Liver (tissue), 7 donors: ENCODE measurements at regions not wholly inside any gene's neighbourhood (a gene's known extent, or its start where the extent isn't known, plus 50 kb on each side); places are given as distances from the start of the nearest gene placed in this dataset.

ENCODE experiments used
- DNase-seq: peaks from one replicate; pipeline ENCODE4 v3.0.0-alpha.2; 2017; ENCODE audit warnings: low spot score
- H3K27ac ChIP-seq, 2 donors: one replicate each; pipeline ENCODE4 v1.7.0; 2013; ENCODE audit warnings: inconsistent platforms in 2 of 2, low read length in 2 of 2, control low read depth in 1 of 2, low read depth in 1 of 2, mild to moderate bottlenecking in 1 of 2
- H3K27me3 ChIP-seq, 4 donors: one replicate each; pipeline versions ENCODE4 v1.6.1 to v1.7.0; 2013; ENCODE audit warnings: low read length in 3 of 4, inconsistent platforms in 1 of 4, mild to moderate bottlenecking in 1 of 4, moderate library complexity in 1 of 4; ENCODE audit not compliant: control insufficient read depth in 4 of 4, insufficient read depth in 4 of 4
- H3K36me3 ChIP-seq, 4 donors: one replicate each; pipeline versions ENCODE4 v1.6.1 to v1.7.0; 2013; ENCODE audit warnings: low read length in 3 of 4, mild to moderate bottlenecking in 3 of 4, low read depth in 1 of 4, moderate library complexity in 1 of 4; ENCODE audit not compliant: control insufficient read depth in 4 of 4, insufficient read depth in 3 of 4
- H3K4me1 ChIP-seq, 4 donors: one replicate each; pipeline versions ENCODE4 v1.6.1 to v1.7.0; 2013; ENCODE audit warnings: low read length in 3 of 4, mild to moderate bottlenecking in 3 of 4, moderate library complexity in 1 of 4; ENCODE audit not compliant: control insufficient read depth in 4 of 4, insufficient read depth in 4 of 4
- H3K4me3 ChIP-seq, 3 donors: one replicate each; pipeline versions ENCODE4 v1.6.1 to v1.7.0; 2013; ENCODE audit warnings: low read length in 3 of 3, control low read depth in 1 of 3, low read depth in 1 of 3, mild to moderate bottlenecking in 1 of 3
- H3K9ac ChIP-seq, 2 donors: one replicate each; pipeline ENCODE4 v1.7.0; 2013; ENCODE audit warnings: low read length in 2 of 2, mild to moderate bottlenecking in 2 of 2, moderate library complexity in 2 of 2, control low read depth in 1 of 2, low read depth in 1 of 2
- H3K9me3 ChIP-seq, 4 donors: one replicate each; pipeline versions ENCODE4 v1.6.1 to v1.7.0; 2013; ENCODE audit warnings: low read length in 3 of 4; ENCODE audit not compliant: control insufficient read depth in 4 of 4
- EGR1 ChIP-seq, 2 donors: IDR thresholded peaks; 2 replicates each; pipeline ENCODE4 v1.6.1; 2016 to 2018; ENCODE audit warnings: antibody characterized with exemption in 2 of 2, low read depth in 2 of 2
- FOXA1 ChIP-seq: IDR thresholded peaks from 2 replicates; pipeline ENCODE4 v1.6.1; 2016; ENCODE audit warnings: antibody characterized with exemption
- FOXA2 ChIP-seq: IDR thresholded peaks from 2 replicates; pipeline ENCODE4 v1.6.1; 2016; ENCODE audit warnings: antibody characterized with exemption
- GABPA ChIP-seq, 2 donors: IDR thresholded peaks in 1 of 2; conservative IDR thresholded peaks in 1 of 2; 2 replicates each; pipeline ENCODE4 v1.6.1; 2016; ENCODE audit warnings: antibody characterized with exemption in 2 of 2, mild to moderate bottlenecking in 1 of 2, moderate library complexity in 1 of 2
- HNF4A ChIP-seq, 2 donors: conservative IDR thresholded peaks; 2 replicates each; pipeline ENCODE4 v1.6.1; 2016; ENCODE audit warnings: antibody characterized with exemption in 2 of 2, mild to moderate bottlenecking in 2 of 2
- HNF4G ChIP-seq: IDR thresholded peaks from 2 replicates; pipeline ENCODE4 v1.6.1; 2016; ENCODE audit warnings: antibody characterized with exemption
- JUND ChIP-seq, 2 donors: IDR thresholded peaks; 2 replicates each; pipeline ENCODE4 v1.6.1; 2016; ENCODE audit warnings: antibody characterized with exemption in 2 of 2
- RAD21 ChIP-seq, 2 donors: IDR thresholded peaks; 2 replicates each; pipeline ENCODE4 v1.6.1; 2016; ENCODE audit warnings: antibody characterized with exemption in 2 of 2, mild to moderate bottlenecking in 2 of 2
- RXRA ChIP-seq, 2 donors: IDR thresholded peaks; 2 replicates each; pipeline ENCODE4 v1.6.1; 2017 to 2018; ENCODE audit warnings: antibody characterized with exemption in 2 of 2, mild to moderate bottlenecking in 1 of 2
- SP1 ChIP-seq: IDR thresholded peaks from 2 replicates; pipeline ENCODE4 v1.6.1; 2018; ENCODE audit warnings: antibody characterized with exemption, mild to moderate bottlenecking
- TAF1 ChIP-seq: conservative IDR thresholded peaks from 2 replicates; pipeline ENCODE4 v1.6.1; 2016; ENCODE audit warnings: antibody characterized with exemption, mild to moderate bottlenecking
- YY1 ChIP-seq: IDR thresholded peaks from 2 replicates; pipeline ENCODE4 v1.6.1; 2016; ENCODE audit warnings: antibody characterized with exemption, mild to moderate bottlenecking
- WGBS: extraction: QIAGEN DNeasy Blood & Tissue Kit; methylation state at CpG from one replicate; pipeline ENCODE4 v1.1.7; 2013; 5-methylcytosine and 5-hydroxymethylcytosine counted together
- TF ChIP-seq, protein P1 (sequence below): IDR thresholded peaks from 2 replicates; pipeline ENCODE4 v1.6.1; 2016; ENCODE audit warnings: antibody characterized with exemption
- TF ChIP-seq, protein P2 (sequence below): IDR thresholded peaks from 2 replicates; pipeline ENCODE4 v1.6.1; 2016; ENCODE audit warnings: antibody characterized with exemption, mild to moderate bottlenecking
- TF ChIP-seq, protein P3 (sequence below): IDR thresholded peaks from 2 replicates; pipeline ENCODE4 v1.6.1; 2016; ENCODE audit warnings: antibody characterized with exemption
- donor health status: healthy.
- donor health status: healthy.
- donor health status: healthy.
- donor health status: healthy.

DNA sequence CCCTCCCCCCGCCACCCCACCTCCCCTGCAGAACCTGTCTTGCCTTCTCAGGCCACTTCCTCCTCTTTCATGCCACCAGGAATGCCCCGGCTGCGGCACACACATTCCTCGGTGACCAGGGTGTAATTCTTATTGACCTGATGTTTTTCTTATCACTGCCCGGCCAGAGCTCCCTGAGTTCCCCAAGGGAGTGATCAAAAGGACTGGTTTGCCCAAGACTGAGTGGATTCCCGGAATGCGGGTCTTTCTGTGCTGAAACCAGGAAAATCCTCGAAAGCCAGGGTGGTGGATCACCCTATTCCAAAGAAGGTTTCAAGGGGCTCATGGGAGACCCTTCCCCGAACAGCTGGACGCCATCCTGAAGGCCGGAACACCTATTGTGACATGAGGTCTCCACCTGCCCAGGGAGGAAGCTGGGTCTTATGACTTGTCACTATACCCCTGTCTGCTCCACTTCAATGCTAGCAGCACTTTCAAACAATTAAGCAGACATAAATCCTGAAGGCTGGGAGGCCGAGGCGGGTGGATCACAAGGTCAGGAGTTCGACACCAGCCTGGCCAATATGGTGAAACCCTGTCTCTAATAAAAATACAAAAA, 53.0 kb upstream of the RPL38 start (continued):
- TF ChIP-seq RXRA (IDR thresholded peaks at IDR 0.05), result no peak

DNA sequence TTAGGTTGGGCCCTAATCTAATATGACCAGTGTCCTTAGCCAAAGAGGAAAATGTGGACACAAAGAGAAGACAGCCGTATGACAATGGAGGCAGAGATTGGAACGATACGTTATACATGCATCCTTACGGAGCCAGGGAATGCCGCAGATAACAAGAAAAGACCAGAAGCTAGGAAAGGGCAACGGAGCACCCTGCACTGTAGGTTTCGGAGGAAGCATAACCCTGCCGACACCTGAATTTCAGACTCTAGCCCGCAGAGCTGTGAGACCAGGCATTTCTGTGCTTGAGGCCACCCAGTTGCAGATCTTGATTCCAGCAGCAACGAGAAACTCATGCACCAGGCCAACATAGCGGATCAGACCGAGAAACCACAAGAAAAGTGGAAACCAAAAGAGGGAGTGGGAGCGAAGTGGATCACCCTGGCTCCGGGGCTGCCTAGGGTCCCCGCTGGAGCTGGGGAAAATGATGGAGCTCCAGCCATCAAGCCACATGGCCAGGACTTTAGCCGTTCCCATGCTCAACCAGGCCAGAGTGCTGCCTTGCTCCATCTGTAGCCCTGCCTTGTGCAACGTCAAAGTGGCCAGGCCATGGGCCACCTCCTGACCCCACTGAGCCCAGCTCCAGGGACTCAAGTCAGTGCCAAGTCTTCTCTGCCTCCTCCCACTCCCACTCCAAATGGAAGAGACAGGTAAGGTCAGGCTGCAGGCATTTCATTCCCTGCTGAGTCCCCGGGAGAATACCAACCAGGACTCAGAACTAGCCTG, 51.7 kb upstream of the RPL38 start:
- DNase-seq, result peak; percentile 16
- Histone ChIP-seq H3K4me1 (no peaks in the 10 kb centered on the region), H3K9ac (no peak overlapping the region), H3K4me3 (no peak overlapping the region), H3K9me3 (peaks cover 0 to 3% (median 0%) of the 10 kb centered on the region in 4 donors), H3K36me3 (no peaks in the 10 kb centered on the region), H3K27me3 (peaks cover 0 to 4% (median under 1%) of the 10 kb centered on the region in 4 donors), H3K27ac (no peak overlapping the region)
- WGBS, result 82% methylated on average over 18 of the region's 18 CpGs
- TF ChIP-seq, protein P1, sequence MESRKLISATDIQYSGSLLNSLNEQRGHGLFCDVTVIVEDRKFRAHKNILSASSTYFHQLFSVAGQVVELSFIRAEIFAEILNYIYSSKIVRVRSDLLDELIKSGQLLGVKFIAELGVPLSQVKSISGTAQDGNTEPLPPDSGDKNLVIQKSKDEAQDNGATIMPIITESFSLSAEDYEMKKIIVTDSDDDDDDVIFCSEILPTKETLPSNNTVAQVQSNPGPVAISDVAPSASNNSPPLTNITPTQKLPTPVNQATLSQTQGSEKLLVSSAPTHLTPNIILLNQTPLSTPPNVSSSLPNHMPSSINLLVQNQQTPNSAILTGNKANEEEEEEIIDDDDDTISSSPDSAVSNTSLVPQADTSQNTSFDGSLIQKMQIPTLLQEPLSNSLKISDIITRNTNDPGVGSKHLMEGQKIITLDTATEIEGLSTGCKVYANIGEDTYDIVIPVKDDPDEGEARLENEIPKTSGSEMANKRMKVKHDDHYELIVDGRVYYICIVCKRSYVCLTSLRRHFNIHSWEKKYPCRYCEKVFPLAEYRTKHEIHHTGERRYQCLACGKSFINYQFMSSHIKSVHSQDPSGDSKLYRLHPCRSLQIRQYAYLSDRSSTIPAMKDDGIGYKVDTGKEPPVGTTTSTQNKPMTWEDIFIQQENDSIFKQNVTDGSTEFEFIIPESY, result no peak
- no peak for TF ChIP-seq YY1
- TF ChIP-seq HNF4A (conservative IDR thresholded peaks at IDR 0.05), result no peak
- no peak for TF ChIP-seq SP1
- no peak for TF ChIP-seq TAF1
- TF ChIP-seq, protein P2, sequence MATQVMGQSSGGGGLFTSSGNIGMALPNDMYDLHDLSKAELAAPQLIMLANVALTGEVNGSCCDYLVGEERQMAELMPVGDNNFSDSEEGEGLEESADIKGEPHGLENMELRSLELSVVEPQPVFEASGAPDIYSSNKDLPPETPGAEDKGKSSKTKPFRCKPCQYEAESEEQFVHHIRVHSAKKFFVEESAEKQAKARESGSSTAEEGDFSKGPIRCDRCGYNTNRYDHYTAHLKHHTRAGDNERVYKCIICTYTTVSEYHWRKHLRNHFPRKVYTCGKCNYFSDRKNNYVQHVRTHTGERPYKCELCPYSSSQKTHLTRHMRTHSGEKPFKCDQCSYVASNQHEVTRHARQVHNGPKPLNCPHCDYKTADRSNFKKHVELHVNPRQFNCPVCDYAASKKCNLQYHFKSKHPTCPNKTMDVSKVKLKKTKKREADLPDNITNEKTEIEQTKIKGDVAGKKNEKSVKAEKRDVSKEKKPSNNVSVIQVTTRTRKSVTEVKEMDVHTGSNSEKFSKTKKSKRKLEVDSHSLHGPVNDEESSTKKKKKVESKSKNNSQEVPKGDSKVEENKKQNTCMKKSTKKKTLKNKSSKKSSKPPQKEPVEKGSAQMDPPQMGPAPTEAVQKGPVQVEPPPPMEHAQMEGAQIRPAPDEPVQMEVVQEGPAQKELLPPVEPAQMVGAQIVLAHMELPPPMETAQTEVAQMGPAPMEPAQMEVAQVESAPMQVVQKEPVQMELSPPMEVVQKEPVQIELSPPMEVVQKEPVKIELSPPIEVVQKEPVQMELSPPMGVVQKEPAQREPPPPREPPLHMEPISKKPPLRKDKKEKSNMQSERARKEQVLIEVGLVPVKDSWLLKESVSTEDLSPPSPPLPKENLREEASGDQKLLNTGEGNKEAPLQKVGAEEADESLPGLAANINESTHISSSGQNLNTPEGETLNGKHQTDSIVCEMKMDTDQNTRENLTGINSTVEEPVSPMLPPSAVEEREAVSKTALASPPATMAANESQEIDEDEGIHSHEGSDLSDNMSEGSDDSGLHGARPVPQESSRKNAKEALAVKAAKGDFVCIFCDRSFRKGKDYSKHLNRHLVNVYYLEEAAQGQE, result no peak
- no peak for TF ChIP-seq HNF4G
- TF ChIP-seq GABPA (IDR thresholded peaks at IDR 0.05 in 1 of 2, conservative IDR thresholded peaks at IDR 0.05 in 1 of 2), result no peak
- TF ChIP-seq FOXA2, result no peak
- no peak for TF ChIP-seq RAD21 (IDR thresholded peaks at IDR 0.05)
- TF ChIP-seq FOXA1, result no peak
- TF ChIP-seq EGR1 (IDR thresholded peaks at IDR 0.05; ENCODE audit: low read depth in 2 of 2), result no peak
- no peak for TF ChIP-seq JUND (IDR thresholded peaks at IDR 0.05)
- TF ChIP-seq, protein P3, sequence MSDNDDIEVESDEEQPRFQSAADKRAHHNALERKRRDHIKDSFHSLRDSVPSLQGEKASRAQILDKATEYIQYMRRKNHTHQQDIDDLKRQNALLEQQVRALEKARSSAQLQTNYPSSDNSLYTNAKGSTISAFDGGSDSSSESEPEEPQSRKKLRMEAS, result no peak
